ENCODE measurements at regions not wholly inside any gene's neighbourhood (a gene's known extent, or its start where the extent isn't known, plus 50 kb on each side); places are given as distances from the start of the nearest gene placed in this dataset.
"Not testable (repeated sequence)": the region's sequence is repeated elsewhere in the genome, so short reads cannot be mapped to it uniquely, and the experiment has no call there.

GRCh38 chr16:52655916-52656315 lies 109.0 kb upstream of the TOX3 start:
- not testable (repeated sequence) for H3K27me3 ChIP-seq, H3K4me3 ChIP-seq, H3K9me3 ChIP-seq, H3K36me3 ChIP-seq, DNase-seq

DNA sequence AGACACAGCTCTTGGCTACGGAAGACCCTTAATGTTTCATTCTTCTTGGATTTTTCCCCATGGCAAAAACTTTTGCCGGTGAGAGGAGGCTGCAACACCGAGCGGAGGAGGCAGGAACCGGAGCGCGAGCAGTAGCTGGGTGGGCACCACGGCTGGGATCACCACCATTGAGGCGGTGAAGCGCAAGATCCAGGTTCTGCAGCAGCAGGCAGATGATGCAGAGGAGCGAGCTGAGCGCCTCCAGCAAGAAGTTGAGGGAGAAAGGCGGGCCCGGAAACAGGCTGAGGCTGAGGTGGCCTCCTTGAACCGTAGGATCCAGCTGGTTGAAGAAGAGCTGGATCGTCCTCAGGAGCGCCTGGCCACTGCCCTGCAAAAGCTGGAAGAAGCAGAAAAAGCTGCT lies 108.2 kb upstream of the TOX3 start:
- not testable (repeated sequence) for H3K36me3 ChIP-seq, H3K4me3 ChIP-seq, H3K27me3 ChIP-seq, H3K9me3 ChIP-seq, DNase-seq

DNA sequence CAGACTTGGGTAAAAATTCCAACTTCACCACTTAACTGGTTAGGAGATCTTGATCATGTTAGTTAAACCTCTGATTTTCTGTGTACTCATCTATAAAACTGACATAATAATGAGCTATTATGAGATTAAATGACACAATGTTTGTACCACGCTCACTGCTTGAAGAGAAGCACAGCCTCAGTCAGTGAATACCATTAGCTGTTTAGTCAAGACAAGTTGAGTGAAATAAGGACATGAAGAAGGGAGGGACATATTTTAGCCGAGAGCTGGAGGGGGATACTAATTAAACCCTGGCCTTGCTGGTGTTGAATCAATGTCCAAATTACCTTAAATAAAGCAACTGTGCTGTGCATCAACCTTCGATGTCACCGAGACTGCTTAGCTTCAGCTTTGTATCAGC lies 105.1 kb upstream of the TOX3 start:
- Histone ChIP-seq H3K4me3 (no peak overlapping the region), H3K9me3 (no peaks in the 10 kb centered on the region), H3K36me3 (no peaks in the 10 kb centered on the region), H3K27me3 (no peaks in the 10 kb centered on the region; the same call in 1 of the 2 replicates)
- no peak for DNase-seq

DNA sequence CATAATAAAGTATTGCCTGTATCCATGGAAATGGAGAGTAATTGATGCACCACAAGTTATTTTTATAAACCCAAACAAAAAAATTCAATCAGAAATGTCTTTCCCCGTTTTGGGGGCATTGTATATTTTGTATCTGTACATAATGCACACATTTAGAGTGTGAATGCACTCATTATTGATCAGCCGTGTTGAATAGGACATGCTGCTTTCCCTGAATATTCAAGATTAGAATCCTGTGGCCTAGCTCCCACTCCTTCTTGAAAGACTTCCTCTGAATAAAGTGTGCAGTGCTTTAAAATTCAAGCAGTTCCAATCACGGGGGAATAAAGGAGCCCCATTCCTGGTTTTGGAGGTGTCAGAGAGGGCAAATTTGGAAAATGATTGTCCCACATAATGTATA lies 103.8 kb upstream of the TOX3 start:
- Histone ChIP-seq H3K9me3 (no peaks in the 10 kb centered on the region), H3K36me3 (no peaks in the 10 kb centered on the region), H3K4me3 (no peak overlapping the region), H3K27me3 (no peaks in the 10 kb centered on the region; the same call in 1 of the 2 replicates)
- DNase-seq, result no peak

DNA sequence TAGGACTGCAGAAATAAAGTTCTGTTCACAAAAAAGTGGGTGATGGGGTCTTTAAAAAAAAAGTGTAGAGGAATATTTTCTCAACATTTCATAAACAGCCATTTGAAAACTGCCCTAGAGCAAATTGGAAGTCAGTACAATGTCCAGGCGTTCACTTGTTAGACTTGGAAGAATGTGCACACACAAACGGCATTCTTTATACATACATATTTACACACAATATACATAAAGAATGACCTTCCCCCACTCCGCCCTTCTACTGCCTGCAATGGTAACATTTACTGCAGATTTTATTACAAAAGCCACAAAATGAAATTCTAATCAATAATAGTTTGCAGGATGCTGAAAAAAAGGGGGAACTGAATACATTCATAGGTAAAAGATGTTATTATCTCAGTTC lies 103.4 kb upstream of the TOX3 start:
- Histone ChIP-seq H3K4me3 (no peak overlapping the region), H3K27me3 (no peaks in the 10 kb centered on the region; the same call in 1 of the 2 replicates), H3K36me3 (no peaks in the 10 kb centered on the region), H3K9me3 (no peaks in the 10 kb centered on the region)
- DNase-seq, result no peak

GRCh38 chr16:52649870-52650269 lies 102.9 kb upstream of the TOX3 start:
- no peaks in the 10 kb centered on the region for H3K36me3 ChIP-seq

DNA sequence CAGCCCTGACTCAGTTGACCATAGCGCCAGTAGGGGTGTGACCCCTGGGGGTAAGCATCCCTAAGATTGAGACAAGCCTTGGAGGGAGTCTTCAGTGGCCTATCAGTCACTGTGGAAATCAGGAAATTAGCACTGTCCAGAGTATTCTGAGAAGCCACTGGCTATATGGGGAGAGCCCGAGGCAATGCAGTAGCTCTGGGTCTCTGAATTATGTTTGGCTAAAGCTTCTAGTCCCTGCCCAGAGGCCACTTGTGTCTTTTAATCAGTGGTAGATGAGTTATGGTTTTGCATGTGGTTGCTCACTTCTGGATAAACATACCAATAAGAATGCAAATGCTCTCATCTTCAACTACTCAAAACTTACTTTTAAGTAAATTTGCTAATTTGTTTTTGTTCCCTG lies 100.6 kb upstream of the TOX3 start:
- no peaks in the 10 kb centered on the region; the same call in 1 of the 2 replicates for H3K27me3 ChIP-seq
- no peaks in the 10 kb centered on the region for H3K36me3 ChIP-seq
- no peak for DNase-seq

More at GRCh38 chr16:52649870-52650269, 102.9 kb upstream of the TOX3 start:
- no peaks in the 10 kb centered on the region; the same call in 1 of the 2 replicates for H3K27me3 ChIP-seq
- H3K9me3 ChIP-seq, result no peaks in the 10 kb centered on the region
- H3K4me3 ChIP-seq, result no peak overlapping the region
- no peak for DNase-seq

DNA sequence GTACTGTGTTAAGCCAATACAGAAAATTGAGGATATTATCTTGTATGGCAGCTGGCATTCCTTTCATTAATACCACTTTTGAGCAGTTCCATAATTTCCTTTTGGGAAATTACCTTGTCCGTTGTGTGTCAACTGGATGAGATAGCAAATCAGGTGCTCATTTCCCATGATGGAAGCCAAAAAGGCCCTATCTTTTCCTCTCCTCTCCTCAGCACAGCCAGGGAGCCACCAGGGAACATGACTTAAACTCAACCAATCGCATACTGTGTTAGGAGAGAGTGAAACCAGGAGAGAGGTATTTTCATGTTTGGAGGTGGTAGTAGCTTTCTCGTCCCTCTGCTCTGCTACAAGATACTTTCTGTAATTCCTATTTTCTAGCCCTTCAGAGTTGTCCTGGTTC lies 96.1 kb upstream of the TOX3 start:
- Histone ChIP-seq H3K36me3 (no peaks in the 10 kb centered on the region), H3K9me3 (no peaks in the 10 kb centered on the region)

More for the DNA sequence above, 100.6 kb upstream of the TOX3 start:
- no peaks in the 10 kb centered on the region for H3K9me3 ChIP-seq
- H3K4me3 ChIP-seq, result no peak overlapping the region

GRCh38 chr16:52634528-52634927 lies 87.6 kb upstream of the TOX3 start:
- DNase-seq, result no peak
- Histone ChIP-seq H3K9me3 (no peaks in the 10 kb centered on the region), H3K36me3 (no peaks in the 10 kb centered on the region), H3K27me3 (no peaks in the 10 kb centered on the region), H3K4me3 (no peak overlapping the region)

More for the DNA sequence above, 96.1 kb upstream of the TOX3 start:
- no peak overlapping the region for H3K4me3 ChIP-seq
- H3K27me3 ChIP-seq, result peaks cover 2% of the 10 kb centered on the region; the same call in 1 of the 2 replicates
- no peak for DNase-seq

DNA sequence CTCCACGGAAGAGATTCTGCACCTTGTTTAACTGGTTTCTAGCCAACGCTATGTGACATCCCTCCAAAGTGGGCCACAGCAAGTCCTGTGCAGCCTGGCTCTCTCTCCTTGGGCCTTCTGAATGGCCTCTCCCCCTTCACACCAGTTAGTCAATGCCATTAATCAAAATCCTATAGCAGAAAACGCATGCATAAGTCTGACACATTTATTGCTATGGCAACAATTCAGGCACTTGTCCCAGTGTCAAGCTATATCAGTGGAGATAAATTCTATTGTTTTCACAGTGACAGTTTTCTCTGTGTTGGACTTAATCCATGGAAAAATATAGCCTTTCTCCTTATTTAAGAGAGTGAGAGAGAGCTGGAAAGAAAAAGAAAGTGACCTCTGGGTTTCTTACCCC lies 87.2 kb upstream of the TOX3 start:
- H3K9me3 ChIP-seq, result no peaks in the 10 kb centered on the region
- H3K27me3 ChIP-seq, result no peaks in the 10 kb centered on the region
- DNase-seq, result no peak
- H3K4me3 ChIP-seq, result no peak overlapping the region
- H3K36me3 ChIP-seq, result no peaks in the 10 kb centered on the region

DNA sequence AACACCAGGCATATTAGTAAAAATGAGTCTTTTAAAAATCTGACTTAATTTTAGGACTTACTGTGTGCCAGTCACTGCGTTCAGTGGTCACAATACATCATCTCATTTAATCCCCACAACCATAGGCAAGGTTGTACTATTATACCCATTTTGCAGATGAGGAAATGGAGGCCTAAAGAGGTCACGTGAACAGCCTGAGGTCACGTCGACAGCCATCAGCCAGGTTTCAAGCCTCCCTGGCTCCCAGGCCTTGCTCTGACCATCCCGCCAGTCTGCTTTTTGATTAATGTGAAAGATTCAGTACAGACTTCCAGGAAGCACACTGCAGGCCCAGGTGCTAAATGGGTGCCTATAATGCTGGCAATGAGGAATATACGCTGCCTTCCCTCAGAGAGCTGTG lies 86.3 kb upstream of the TOX3 start:
- H3K36me3 ChIP-seq, result no peaks in the 10 kb centered on the region
- no peak overlapping the region for H3K4me3 ChIP-seq
- no peaks in the 10 kb centered on the region for H3K9me3 ChIP-seq

GRCh38 chr16:52631711-52632110 lies 84.8 kb upstream of the TOX3 start:
- H3K9me3 ChIP-seq, result no peaks in the 10 kb centered on the region
- no peaks in the 10 kb centered on the region for H3K27me3 ChIP-seq

More for the DNA sequence above, 86.3 kb upstream of the TOX3 start:
- no peaks in the 10 kb centered on the region for H3K27me3 ChIP-seq
- DNase-seq, result no peak

DNA sequence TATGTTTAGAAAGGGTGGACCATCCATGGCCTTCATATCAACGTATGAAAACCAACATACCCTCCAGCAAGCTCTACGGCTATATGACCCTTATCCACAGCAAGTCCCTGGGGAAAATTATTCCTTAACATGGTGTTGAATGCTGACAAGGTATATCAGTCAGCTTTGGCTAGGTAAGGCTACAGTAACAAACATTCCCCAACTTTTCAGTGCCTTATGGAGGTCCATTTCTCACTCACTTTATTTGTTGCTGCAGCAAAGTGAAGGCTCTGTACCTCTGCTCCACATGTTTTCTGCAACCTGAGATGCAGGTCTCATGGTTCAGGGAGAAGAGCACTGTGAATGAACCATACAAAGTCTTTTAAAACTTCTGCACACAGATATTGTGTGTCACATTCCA lies 83.8 kb upstream of the TOX3 start:
- DNase-seq, result no peak
- H3K36me3 ChIP-seq, result no peaks in the 10 kb centered on the region
- no peaks in the 10 kb centered on the region for H3K9me3 ChIP-seq
- H3K27me3 ChIP-seq, result peaks cover 2% of the 10 kb centered on the region; the same call in 1 of the 2 replicates
- no peak overlapping the region for H3K4me3 ChIP-seq

More at GRCh38 chr16:52631711-52632110, 84.8 kb upstream of the TOX3 start:
- no peaks in the 10 kb centered on the region for H3K36me3 ChIP-seq
- H3K4me3 ChIP-seq, result no peak overlapping the region
- DNase-seq, result no peak

DNA sequence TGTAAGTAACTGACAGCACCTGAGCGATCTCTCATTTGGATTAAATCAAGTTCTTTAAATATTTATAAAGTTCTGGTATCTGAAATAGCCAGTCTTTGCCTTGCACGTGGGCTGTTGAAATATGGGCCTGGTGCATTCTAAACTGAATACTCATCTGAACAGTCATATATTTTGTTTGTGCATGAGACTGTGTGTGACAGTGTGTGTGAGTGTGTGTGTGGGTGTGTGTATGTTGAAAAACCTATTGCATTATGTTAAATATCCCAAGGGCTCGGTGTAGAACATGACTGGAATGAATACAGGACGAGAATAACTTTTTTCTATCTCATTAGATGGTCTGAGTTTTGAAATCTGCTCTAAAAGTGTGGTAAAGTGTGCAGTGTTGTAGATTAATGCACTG lies 82.4 kb upstream of the TOX3 start:
- Histone ChIP-seq H3K27me3 (peaks cover 2% of the 10 kb centered on the region; the same call in 1 of the 2 replicates), H3K36me3 (no peaks in the 10 kb centered on the region), H3K4me3 (no peak overlapping the region), H3K9me3 (no peaks in the 10 kb centered on the region)
- DNase-seq, result no peak

- Histone ChIP-seq H3K27me3 (peaks cover 2% of the 10 kb centered on the region), H3K9me3 (no peaks in the 10 kb centered on the region)
These were observed 77.9 kb upstream of the TOX3 start for GRCh38 chr16:52624891-52625290.

DNA sequence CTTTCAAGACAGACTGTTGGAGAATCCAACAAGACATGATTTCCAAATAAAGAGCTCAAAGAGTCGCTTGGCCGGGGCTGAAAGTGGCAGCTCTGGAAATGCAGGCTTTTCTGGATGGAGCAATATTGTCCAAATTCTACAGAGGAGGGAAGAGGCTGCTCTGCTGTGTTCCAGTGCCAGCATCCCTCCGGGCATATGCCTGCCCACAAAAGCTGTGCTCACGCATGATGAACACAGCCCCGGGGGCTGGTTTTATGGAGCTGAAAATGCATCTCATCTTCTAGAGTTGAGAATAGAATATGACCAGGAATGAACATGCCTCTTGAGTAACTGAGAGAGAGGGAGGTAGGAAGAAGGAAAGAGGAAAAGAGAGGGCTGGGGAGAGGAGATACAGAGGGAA lies 74.7 kb upstream of the TOX3 start:
- no peaks in the 10 kb centered on the region for H3K36me3 ChIP-seq
- H3K9me3 ChIP-seq, result no peaks in the 10 kb centered on the region
- no peak overlapping the region for H3K4me3 ChIP-seq
- H3K27me3 ChIP-seq, result peaks cover 2% of the 10 kb centered on the region
- no peak for DNase-seq

More at GRCh38 chr16:52624891-52625290, 77.9 kb upstream of the TOX3 start:
- Histone ChIP-seq H3K4me3 (no peak overlapping the region), H3K36me3 (no peaks in the 10 kb centered on the region)
- DNase-seq, result no peak

DNA sequence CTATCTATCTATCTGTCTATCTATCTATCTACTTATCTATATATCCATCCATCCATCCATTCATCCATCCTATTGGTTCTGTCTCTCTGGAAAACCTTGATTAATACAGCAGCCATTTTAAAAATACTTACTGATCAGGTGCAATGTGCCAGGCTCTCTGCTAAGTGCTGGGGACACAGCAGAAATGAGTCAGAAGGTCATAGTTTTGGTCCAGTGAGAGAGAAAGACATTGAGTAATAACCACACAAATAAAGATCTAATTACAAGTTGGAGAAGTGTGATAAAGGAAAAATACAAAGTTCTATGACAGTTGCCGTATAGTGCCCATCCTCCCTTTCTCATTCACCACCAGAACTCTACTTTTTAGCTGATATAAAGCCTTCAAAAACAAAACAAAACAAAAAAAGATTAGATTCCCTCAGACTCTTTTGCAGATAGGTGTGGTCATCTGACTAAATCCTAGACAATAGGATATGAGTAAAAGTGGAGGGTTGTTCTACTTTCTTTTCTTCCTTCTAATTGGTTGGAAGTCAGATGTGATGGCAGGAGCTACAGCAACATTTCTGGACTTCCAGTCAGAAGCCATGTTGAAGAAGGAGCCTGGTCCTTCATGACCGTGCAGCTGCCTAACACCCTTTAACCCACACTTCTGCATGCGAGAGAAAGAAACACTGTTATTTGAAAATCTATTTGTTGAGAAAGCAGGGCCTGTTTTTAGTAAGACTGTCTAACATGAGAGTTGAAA lies 72.0 kb upstream of the TOX3 start:
- Histone ChIP-seq H3K36me3 (no peaks in the 10 kb centered on the region), H3K27me3 (no peaks in the 10 kb centered on the region; the same call in 1 of the 2 replicates), H3K9me3 (no peaks in the 10 kb centered on the region), H3K4me3 (no peak overlapping the region)
- no peak for DNase-seq

- no peaks in the 10 kb centered on the region for H3K36me3 ChIP-seq
- no peak for DNase-seq
- no peaks in the 10 kb centered on the region for H3K27me3 ChIP-seq
- no peak overlapping the region for H3K4me3 ChIP-seq
- H3K9me3 ChIP-seq, result no peaks in the 10 kb centered on the region
These were observed 70.6 kb upstream of the TOX3 start for GRCh38 chr16:52617591-52617990.
